Kidney (tissue), 13 donors: ENCODE measurements at regions not wholly inside any gene's neighbourhood (a gene's known extent, or its start where the extent isn't known, plus 50 kb on each side); places are given as distances from the start of the nearest gene placed in this dataset.

Experiments used
- DNase-seq, 5 donors: peaks; one replicate each; pipeline ENCODE4 v3.0.0-alpha.2; 2013 to 2020
- FAIRE-seq: peaks from 2 replicates; lab custom pipeline; 2012; peaks lifted over from hg19 to GRCh38; lab: Jason Lieb, UNC
- H3K27ac ChIP-seq, 2 donors: one replicate each; pipeline ENCODE4 v1.7.0; 2013; ENCODE audit warnings: low read depth in 2 of 2, low read length in 2 of 2, inconsistent platforms in 1 of 2
- H3K27me3 ChIP-seq: one replicate; pipeline ENCODE4 v1.7.1; 2013; ENCODE audit warnings: low read length, inconsistent platforms; ENCODE audit not compliant: control insufficient read depth, insufficient read depth
- H3K36me3 ChIP-seq, 3 donors: one replicate each; pipeline versions ENCODE4 v1.7.0 to v1.7.1; 2013; ENCODE audit warnings: low read length in 3 of 3, control low read depth in 1 of 3, inconsistent platforms in 1 of 3; ENCODE audit not compliant: insufficient read depth in 3 of 3, control insufficient read depth in 2 of 3
- H3K4me1 ChIP-seq, 3 donors: one replicate each; pipeline versions ENCODE4 v1.7.0 to v1.7.1; 2013; ENCODE audit warnings: low read length in 3 of 3, inconsistent platforms in 1 of 3, low read depth in 1 of 3; ENCODE audit not compliant: control insufficient read depth in 2 of 3, insufficient read depth in 2 of 3
- H3K4me3 ChIP-seq, 3 donors: one replicate each; pipeline versions ENCODE4 v1.7.0 to v1.8.1; 2013; ENCODE audit warnings: low read length in 3 of 3, control low read depth in 1 of 3, inconsistent platforms in 1 of 3
- H3K9ac ChIP-seq, 3 donors: one replicate each; pipeline versions ENCODE4 v1.7.0 to v1.7.1; 2013; ENCODE audit warnings: low read length in 3 of 3, control low read depth in 1 of 3, inconsistent platforms in 1 of 3
- H3K9me3 ChIP-seq, 3 donors: one replicate each; pipeline versions ENCODE4 v1.7.0 to v1.7.1; 2013; ENCODE audit warnings: low read length in 3 of 3, control low read depth in 1 of 3, inconsistent platforms in 1 of 3; ENCODE audit not compliant: control insufficient read depth in 2 of 3, insufficient read depth in 1 of 3
- CTCF ChIP-seq: IDR thresholded peaks from 3 replicates; pipeline ENCODE4 v1.5.1; 2012; ENCODE audit warnings: mild to moderate bottlenecking, moderate library complexity, borderline replicate concordance; ENCODE audit not compliant: insufficient read depth; ENCODE audit errors: extremely low read depth
- intact Hi-C: fragments of 100-400 bp; cut with DNase I; formaldehyde crosslinking; loops from one replicate; pipeline ENCODE4 v1.11.1; 2022
- donor health status: control.
- donor health status: control.
- donor health status: control.
- donor health status: control.
- donor health status: control.
- donor health status: DM: yes; HTN: yes; CAD: no.
- donor health status: Normal renal cell carcinoma (clear cell type).

- Histone ChIP-seq H3K27ac (no peak overlapping the region), H3K36me3 (no peaks in the 10 kb centered on the region), H3K4me1 (peaks cover 0 to 5% (median 0%) of the 10 kb centered on the region in 3 donors), H3K9me3 (no peaks in the 10 kb centered on the region), H3K4me3 (no peak overlapping the region), H3K27me3 (no peaks in the 10 kb centered on the region), H3K9ac (no peak overlapping the region)
- no peak for TF ChIP-seq CTCF
- FAIRE-seq (no peak), DNase-seq (no peak)
- intact Hi-C loops = no loop called here
Measured at GRCh38 chr2:217749008-217749407, 253.8 kb downstream of the TNS1 start.

DNA sequence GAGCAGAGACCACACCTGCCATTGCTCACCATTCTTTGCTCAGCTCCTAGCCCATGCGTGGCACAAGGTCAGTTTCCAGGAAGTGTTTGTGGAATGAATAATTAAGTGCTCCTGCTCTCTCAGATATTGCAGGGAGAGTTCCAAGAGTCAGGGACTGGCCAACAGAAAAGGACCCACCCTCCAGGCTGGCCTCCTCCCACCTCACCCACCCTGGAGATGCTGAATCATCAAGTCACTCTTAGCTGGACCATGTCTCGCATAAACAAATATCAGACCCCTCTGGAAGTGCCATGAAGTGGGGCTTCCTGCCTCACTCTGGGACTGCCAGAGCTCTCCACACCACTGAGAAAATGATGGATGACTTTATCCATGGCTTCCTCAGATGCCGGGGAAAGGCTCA lies 256.0 kb downstream of the TNS1 start:
- Histone ChIP-seq H3K9me3 (no peaks in the 10 kb centered on the region), H3K9ac (no peak overlapping the region), H3K4me3 (no peak overlapping the region), H3K36me3 (peaks cover 0 to 3% (median 0%) of the 10 kb centered on the region in 3 donors), H3K4me1 (peaks cover 0 to 5% (median 0%) of the 10 kb centered on the region in 3 donors), H3K27me3 (no peaks in the 10 kb centered on the region), H3K27ac (no peak overlapping the region)
- no peak for FAIRE-seq
- DNase-seq = peak in 2 of 5 donors; percentile 21 to 33
- intact Hi-C loops = no loop called here
- TF ChIP-seq CTCF = no peak

DNA sequence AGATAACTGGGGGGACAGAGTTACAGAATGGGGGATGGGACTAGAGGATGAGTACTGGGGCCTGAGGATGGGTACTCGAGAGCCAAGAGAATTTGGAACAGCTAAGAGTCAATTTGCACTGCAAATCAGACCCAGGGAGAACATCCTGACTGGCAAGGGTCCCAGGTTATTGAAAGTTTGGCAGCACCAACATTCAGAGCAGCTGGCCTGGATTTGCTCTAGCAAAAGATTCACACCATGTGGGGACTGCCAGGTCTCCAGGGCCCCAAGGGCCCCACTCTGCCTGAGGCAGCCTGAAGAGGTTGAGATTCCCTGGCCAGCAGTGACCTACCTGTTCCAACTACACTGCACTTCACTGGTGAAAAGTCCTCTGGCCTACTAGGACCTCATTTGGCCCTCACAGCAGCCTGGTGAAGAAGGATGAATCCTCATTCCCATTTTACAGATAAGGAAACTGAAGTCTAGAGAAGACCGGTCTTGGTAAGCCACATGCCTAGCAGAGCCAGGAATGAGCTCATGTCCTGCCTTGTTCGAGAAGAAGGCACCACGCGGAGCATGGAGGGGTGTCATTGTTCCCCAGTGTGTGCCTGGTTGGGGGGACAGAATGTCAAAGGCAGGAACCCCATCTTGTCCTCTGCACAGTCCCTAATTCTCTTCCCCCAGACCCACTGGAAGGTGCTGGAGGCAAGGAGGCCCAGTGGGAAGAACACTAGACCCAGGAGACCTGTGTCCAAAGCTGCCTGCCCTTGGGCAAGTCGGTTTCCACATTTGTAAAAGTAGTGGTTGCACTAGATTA lies 258.6 kb downstream of the TNS1 start:
- Histone ChIP-seq H3K4me3 (no peak overlapping the region), H3K4me1 (peaks cover 0 to 5% (median 0%) of the 10 kb centered on the region in 3 donors), H3K9ac (no peak overlapping the region), H3K36me3 (peaks cover 0 to 8% (median 0%) of the 10 kb centered on the region in 3 donors), H3K27ac (no peak overlapping the region), H3K9me3 (no peaks in the 10 kb centered on the region), H3K27me3 (no peaks in the 10 kb centered on the region)
- intact Hi-C loops = no loop called here
- no peak for TF ChIP-seq CTCF
- DNase-seq (peak in 1 of 5 donors; percentile 14), FAIRE-seq (no peak)
